ENCODE measurements at regions not wholly inside any gene's neighbourhood (a gene's known extent, or its start where the extent isn't known, plus 50 kb on each side); places are given as distances from the start of the nearest gene placed in this dataset.

DNA sequence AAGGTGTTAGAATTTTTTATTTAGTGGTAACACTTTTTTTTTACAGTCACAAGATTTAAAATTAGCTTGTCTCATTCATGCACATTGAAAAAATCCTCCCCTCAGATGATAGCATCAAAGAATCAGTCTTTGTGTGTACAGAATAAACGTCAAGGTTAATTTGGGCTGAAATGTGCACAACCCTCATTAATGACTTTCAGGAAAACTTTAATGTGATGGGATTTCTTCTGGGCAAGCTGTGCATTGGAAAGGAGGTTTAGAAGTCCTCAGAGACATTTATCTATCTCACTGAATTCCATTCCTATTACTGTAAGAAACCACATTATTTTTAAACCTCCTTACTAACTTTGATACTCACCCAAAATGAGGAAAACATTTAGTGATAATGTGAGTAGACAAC, 88.2 kb upstream of the TECRL start:
- H3K9ac ChIP-seq (ENCODE audit: low read length), result no peak overlapping the region
- H3K27ac ChIP-seq (ENCODE audit: low read depth, low read length), result no peak overlapping the region
- H3K27me3 ChIP-seq (ENCODE audit: control insufficient read depth, insufficient read depth, low read length), result no peaks in the 10 kb centered on the region
- no peaks in the 10 kb centered on the region for H3K4me1 ChIP-seq (ENCODE audit: control insufficient read depth, insufficient read depth, low read length)
- no peaks in the 10 kb centered on the region for H3K36me3 ChIP-seq (ENCODE audit: control insufficient read depth, insufficient read depth, low read length)
- no peaks in the 10 kb centered on the region for H3K9me3 ChIP-seq (ENCODE audit: control insufficient read depth, insufficient read depth, low read depth, low read length)
- H3K4me3 ChIP-seq (ENCODE audit: low read depth, low read length), result no peak overlapping the region

DNA sequence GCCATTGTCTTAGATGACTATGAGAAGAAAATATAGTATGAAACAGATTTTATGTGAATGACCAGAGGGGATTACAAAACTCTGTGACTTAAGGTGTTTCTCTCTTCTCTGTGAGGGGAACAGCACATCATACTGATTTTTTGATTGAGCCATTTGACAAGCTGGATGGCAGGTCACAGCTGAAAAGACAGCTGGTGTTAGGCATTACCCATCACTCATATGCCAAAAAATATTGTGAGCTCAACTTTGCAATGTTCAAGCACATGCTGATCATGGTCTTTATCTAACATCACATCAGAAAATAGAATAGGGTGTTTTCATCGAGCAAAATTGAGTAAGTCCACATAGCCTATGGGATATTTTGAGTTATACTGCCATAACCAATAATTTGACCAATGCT, 86.7 kb upstream of the TECRL start:
- Histone ChIP-seq H3K27me3 (ENCODE audit: control insufficient read depth, insufficient read depth, low read length) (no peaks in the 10 kb centered on the region), H3K27ac (ENCODE audit: low read depth, low read length) (no peak overlapping the region), H3K4me3 (ENCODE audit: low read depth, low read length) (no peak overlapping the region), H3K4me1 (ENCODE audit: control insufficient read depth, insufficient read depth, low read length) (no peaks in the 10 kb centered on the region), H3K9ac (ENCODE audit: low read length) (no peak overlapping the region), H3K36me3 (ENCODE audit: control insufficient read depth, insufficient read depth, low read length) (no peaks in the 10 kb centered on the region), H3K9me3 (ENCODE audit: control insufficient read depth, insufficient read depth, low read depth, low read length) (no peaks in the 10 kb centered on the region)

DNA sequence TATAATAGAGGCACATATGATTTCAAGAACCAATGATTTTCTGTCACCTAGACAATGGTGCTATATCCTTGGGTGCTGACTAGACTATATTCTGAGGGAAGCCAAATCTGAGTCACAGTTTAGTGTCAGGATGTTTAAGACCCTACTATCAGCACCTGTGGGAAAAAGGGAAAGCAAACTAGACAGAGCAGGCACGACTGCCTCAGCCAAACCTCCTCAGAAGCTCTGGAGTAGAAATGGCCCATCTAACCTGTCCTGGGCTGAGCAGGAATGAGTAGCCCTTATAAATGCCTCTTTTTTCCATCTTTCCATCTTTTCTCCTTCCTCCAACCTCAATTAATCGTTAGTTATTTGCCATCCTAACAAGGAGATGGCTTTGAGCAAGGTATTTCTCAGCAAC, 80.4 kb upstream of the TECRL start:
- no peaks in the 10 kb centered on the region for H3K9me3 ChIP-seq (ENCODE audit: control insufficient read depth, insufficient read depth, low read depth, low read length)
- no peak overlapping the region for H3K4me3 ChIP-seq (ENCODE audit: low read depth, low read length)
- no peak overlapping the region for H3K9ac ChIP-seq (ENCODE audit: low read length)
- no peak overlapping the region for H3K27ac ChIP-seq (ENCODE audit: low read depth, low read length)
- no peaks in the 10 kb centered on the region for H3K27me3 ChIP-seq (ENCODE audit: control insufficient read depth, insufficient read depth, low read length)
- no peaks in the 10 kb centered on the region for H3K36me3 ChIP-seq (ENCODE audit: control insufficient read depth, insufficient read depth, low read length)
- H3K4me1 ChIP-seq (ENCODE audit: control insufficient read depth, insufficient read depth, low read length), result no peaks in the 10 kb centered on the region

- Histone ChIP-seq H3K27ac (ENCODE audit: low read depth, low read length) (no peak overlapping the region), H3K4me1 (ENCODE audit: control insufficient read depth, insufficient read depth, low read length) (no peaks in the 10 kb centered on the region; the same call in 1 of the 2 replicates), H3K4me3 (ENCODE audit: low read depth, low read length) (no peak overlapping the region), H3K36me3 (ENCODE audit: control insufficient read depth, insufficient read depth, low read length) (no peaks in the 10 kb centered on the region), H3K27me3 (ENCODE audit: control insufficient read depth, insufficient read depth, low read length) (no peaks in the 10 kb centered on the region), H3K9me3 (ENCODE audit: control insufficient read depth, insufficient read depth, low read depth, low read length) (no peaks in the 10 kb centered on the region), H3K9ac (ENCODE audit: low read length) (no peak overlapping the region)
These were observed 70.1 kb upstream of the TECRL start for GRCh38 chr4:64479338-64479737.

DNA sequence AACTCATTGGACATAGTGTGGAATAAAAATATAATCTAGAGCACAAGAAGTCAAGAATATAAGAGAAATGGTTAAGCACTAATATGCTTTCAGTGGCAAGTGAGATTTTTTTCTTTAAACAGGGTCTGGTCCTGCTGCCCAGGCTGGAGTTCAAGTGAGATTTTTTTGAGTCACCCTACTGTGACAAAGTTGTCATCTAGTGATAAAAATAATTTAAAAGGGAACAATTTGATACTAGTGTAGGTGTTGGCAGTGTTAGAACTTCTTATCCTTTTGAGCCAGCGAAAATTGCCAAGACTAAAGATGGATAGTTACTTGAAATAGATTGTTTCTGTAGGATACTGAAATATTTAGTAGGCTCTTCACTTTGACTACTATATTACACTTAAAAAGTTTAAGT, 67.9 kb upstream of the TECRL start:
- Histone ChIP-seq H3K4me1 (ENCODE audit: control insufficient read depth, insufficient read depth, low read length) (no peaks in the 10 kb centered on the region; the same call in 1 of the 2 replicates), H3K36me3 (ENCODE audit: control insufficient read depth, insufficient read depth, low read length) (no peaks in the 10 kb centered on the region), H3K9ac (ENCODE audit: low read length) (no peak overlapping the region), H3K27ac (ENCODE audit: low read depth, low read length) (no peak overlapping the region), H3K4me3 (ENCODE audit: low read depth, low read length) (no peak overlapping the region), H3K27me3 (ENCODE audit: control insufficient read depth, insufficient read depth, low read length) (no peaks in the 10 kb centered on the region), H3K9me3 (ENCODE audit: control insufficient read depth, insufficient read depth, low read depth, low read length) (no peaks in the 10 kb centered on the region)

DNA sequence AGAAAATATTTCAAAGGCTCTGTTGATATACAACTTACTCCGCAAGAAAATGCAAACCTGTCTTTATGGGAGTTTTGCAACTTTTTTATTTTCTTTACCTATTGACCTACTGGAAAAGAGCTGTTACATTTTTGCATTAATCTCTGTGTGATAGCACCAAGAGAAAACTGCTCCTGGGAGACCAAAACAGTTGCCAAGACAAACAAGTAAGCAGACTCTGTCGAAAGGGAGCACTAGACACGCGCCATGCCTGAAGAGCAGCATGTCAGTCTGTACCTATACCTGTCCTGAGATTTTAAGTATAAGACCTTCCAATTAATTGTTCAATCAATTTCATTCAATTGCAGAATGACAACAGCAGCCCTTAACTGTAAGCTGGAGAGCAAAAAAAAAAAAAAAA, 56.0 kb upstream of the TECRL start:
- Histone ChIP-seq H3K27ac (ENCODE audit: low read depth, low read length) (no peak overlapping the region), H3K27me3 (ENCODE audit: control insufficient read depth, insufficient read depth, low read length) (no peaks in the 10 kb centered on the region), H3K4me3 (ENCODE audit: low read depth, low read length) (no peak overlapping the region), H3K9me3 (ENCODE audit: control insufficient read depth, insufficient read depth, low read depth, low read length) (no peaks in the 10 kb centered on the region), H3K36me3 (ENCODE audit: control insufficient read depth, insufficient read depth, low read length) (no peaks in the 10 kb centered on the region), H3K4me1 (ENCODE audit: control insufficient read depth, insufficient read depth, low read length) (no peaks in the 10 kb centered on the region), H3K9ac (ENCODE audit: low read length) (no peak overlapping the region)

DNA sequence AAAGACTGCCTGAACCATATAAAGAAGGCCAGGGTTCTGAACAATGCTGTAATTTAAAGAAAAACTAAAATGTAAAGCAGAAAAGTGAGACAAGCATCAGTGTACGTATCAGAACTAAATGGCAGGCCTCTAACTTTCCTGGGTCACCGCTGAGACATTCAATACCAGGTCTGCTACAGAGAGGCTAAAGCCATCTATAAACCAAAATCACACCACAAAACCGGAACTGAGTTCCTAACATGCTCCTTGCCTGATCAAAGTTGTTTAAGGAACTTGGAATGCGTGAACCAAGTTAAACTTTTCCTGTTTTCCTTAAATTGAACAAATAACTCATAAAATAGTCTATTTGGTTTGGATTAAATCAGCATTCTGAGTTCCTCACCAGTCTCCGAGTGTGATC, 55.3 kb upstream of the TECRL start:
- no peaks in the 10 kb centered on the region for H3K36me3 ChIP-seq (ENCODE audit: control insufficient read depth, insufficient read depth, low read length)
- H3K9me3 ChIP-seq (ENCODE audit: control insufficient read depth, insufficient read depth, low read depth, low read length), result no peaks in the 10 kb centered on the region
- no peak overlapping the region for H3K9ac ChIP-seq (ENCODE audit: low read length)
- no peak overlapping the region for H3K27ac ChIP-seq (ENCODE audit: low read depth, low read length)
- no peaks in the 10 kb centered on the region for H3K4me1 ChIP-seq (ENCODE audit: control insufficient read depth, insufficient read depth, low read length)
- no peak overlapping the region for H3K4me3 ChIP-seq (ENCODE audit: low read depth, low read length)
- no peaks in the 10 kb centered on the region for H3K27me3 ChIP-seq (ENCODE audit: control insufficient read depth, insufficient read depth, low read length)

Data from HUES6 (cell line).